ENCODE measurements at regions not wholly inside any gene's neighbourhood (a gene's known extent, or its start where the extent isn't known, plus 50 kb on each side); places are given as distances from the start of the nearest gene placed in this dataset.

- TF ChIP-seq, protein P1, sequence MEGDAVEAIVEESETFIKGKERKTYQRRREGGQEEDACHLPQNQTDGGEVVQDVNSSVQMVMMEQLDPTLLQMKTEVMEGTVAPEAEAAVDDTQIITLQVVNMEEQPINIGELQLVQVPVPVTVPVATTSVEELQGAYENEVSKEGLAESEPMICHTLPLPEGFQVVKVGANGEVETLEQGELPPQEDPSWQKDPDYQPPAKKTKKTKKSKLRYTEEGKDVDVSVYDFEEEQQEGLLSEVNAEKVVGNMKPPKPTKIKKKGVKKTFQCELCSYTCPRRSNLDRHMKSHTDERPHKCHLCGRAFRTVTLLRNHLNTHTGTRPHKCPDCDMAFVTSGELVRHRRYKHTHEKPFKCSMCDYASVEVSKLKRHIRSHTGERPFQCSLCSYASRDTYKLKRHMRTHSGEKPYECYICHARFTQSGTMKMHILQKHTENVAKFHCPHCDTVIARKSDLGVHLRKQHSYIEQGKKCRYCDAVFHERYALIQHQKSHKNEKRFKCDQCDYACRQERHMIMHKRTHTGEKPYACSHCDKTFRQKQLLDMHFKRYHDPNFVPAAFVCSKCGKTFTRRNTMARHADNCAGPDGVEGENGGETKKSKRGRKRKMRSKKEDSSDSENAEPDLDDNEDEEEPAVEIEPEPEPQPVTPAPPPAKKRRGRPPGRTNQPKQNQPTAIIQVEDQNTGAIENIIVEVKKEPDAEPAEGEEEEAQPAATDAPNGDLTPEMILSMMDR (IDR thresholded peaks at IDR 0.05), result no peak
- TF ChIP-seq, protein P2, sequence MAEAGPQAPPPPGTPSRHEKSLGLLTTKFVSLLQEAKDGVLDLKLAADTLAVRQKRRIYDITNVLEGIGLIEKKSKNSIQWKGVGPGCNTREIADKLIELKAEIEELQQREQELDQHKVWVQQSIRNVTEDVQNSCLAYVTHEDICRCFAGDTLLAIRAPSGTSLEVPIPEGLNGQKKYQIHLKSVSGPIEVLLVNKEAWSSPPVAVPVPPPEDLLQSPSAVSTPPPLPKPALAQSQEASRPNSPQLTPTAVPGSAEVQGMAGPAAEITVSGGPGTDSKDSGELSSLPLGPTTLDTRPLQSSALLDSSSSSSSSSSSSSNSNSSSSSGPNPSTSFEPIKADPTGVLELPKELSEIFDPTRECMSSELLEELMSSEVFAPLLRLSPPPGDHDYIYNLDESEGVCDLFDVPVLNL (CRISPR knock-in tag; IDR thresholded peaks at IDR 0.05; ENCODE audit: borderline replicate concordance, low read depth), result no peak
- TF ChIP-seq ZNF232 (CRISPR knock-in tag; IDR thresholded peaks at IDR 0.05) (no peak), GTF2I (CRISPR knock-in tag; conservative IDR thresholded peaks at IDR 0.05) (no peak), ATF3 (CRISPR knock-in tag; conservative IDR thresholded peaks at IDR 0.05) (no peak), ESRRA (CRISPR knock-in tag; IDR thresholded peaks at IDR 0.05; ENCODE audit: borderline replicate concordance) (no peak)
- TF ChIP-seq, protein P3, sequence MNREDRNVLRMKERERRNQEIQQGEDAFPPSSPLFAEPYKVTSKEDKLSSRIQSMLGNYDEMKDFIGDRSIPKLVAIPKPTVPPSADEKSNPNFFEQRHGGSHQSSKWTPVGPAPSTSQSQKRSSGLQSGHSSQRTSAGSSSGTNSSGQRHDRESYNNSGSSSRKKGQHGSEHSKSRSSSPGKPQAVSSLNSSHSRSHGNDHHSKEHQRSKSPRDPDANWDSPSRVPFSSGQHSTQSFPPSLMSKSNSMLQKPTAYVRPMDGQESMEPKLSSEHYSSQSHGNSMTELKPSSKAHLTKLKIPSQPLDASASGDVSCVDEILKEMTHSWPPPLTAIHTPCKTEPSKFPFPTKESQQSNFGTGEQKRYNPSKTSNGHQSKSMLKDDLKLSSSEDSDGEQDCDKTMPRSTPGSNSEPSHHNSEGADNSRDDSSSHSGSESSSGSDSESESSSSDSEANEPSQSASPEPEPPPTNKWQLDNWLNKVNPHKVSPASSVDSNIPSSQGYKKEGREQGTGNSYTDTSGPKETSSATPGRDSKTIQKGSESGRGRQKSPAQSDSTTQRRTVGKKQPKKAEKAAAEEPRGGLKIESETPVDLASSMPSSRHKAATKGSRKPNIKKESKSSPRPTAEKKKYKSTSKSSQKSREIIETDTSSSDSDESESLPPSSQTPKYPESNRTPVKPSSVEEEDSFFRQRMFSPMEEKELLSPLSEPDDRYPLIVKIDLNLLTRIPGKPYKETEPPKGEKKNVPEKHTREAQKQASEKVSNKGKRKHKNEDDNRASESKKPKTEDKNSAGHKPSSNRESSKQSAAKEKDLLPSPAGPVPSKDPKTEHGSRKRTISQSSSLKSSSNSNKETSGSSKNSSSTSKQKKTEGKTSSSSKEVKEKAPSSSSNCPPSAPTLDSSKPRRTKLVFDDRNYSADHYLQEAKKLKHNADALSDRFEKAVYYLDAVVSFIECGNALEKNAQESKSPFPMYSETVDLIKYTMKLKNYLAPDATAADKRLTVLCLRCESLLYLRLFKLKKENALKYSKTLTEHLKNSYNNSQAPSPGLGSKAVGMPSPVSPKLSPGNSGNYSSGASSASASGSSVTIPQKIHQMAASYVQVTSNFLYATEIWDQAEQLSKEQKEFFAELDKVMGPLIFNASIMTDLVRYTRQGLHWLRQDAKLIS (CRISPR knock-in tag; IDR thresholded peaks at IDR 0.05; ENCODE audit: borderline replicate concordance), result no peak
- TF ChIP-seq, protein P4, sequence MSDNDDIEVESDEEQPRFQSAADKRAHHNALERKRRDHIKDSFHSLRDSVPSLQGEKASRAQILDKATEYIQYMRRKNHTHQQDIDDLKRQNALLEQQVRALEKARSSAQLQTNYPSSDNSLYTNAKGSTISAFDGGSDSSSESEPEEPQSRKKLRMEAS (CRISPR knock-in tag; IDR thresholded peaks at IDR 0.05), result no peak
Measured at GRCh38 chr1:186572509-186572908, 107.7 kb downstream of the PTGS2 start.
